ENCODE measurements at regions not wholly inside any gene's neighbourhood (a gene's known extent, or its start where the extent isn't known, plus 50 kb on each side); places are given as distances from the start of the nearest gene placed in this dataset.

DNA sequence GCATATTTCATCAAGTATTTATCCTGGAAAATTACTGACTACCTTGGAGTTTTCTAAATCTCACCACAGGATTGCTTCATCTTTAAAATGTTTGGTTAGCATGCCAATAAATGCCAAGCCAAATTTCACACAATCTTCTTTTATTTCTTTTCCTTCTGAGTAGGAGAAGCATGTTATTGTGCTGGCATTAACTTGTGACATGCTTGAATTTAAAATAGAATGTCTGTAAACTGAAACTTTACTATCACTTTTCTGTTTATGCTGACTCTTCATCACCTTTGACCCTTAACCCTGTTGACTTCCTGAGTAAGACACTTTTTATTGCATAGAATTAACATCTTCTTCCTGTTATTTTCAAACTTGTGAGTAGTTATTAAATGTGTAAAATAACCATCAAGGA is 56.2 kb upstream of the LRRTM4 start:
- H3K9ac ChIP-seq (ENCODE audit: low read depth, low read length, poor library complexity, severe bottlenecking): no peak overlapping the region
- no peak overlapping the region for H3K4me2 ChIP-seq (ENCODE audit: low read depth, low read length, poor library complexity, severe bottlenecking)
- no peaks in the 10 kb centered on the region for H3K27me3 ChIP-seq (ENCODE audit: insufficient read depth, low read length, poor library complexity, severe bottlenecking)
- no peaks in the 10 kb centered on the region for H3K4me1 ChIP-seq (ENCODE audit: insufficient read depth, low read length, poor library complexity, severe bottlenecking)
- H3K79me2 ChIP-seq (ENCODE audit: insufficient read depth, low read length): no peaks in the 10 kb centered on the region
- no peaks in the 10 kb centered on the region for H3K36me3 ChIP-seq (ENCODE audit: insufficient read depth, low read length)
- TF ChIP-seq EZH2phosphoT487 (IDR thresholded peaks at IDR 0.05; ENCODE audit: borderline replicate concordance): no peak
- TF ChIP-seq, protein P1, sequence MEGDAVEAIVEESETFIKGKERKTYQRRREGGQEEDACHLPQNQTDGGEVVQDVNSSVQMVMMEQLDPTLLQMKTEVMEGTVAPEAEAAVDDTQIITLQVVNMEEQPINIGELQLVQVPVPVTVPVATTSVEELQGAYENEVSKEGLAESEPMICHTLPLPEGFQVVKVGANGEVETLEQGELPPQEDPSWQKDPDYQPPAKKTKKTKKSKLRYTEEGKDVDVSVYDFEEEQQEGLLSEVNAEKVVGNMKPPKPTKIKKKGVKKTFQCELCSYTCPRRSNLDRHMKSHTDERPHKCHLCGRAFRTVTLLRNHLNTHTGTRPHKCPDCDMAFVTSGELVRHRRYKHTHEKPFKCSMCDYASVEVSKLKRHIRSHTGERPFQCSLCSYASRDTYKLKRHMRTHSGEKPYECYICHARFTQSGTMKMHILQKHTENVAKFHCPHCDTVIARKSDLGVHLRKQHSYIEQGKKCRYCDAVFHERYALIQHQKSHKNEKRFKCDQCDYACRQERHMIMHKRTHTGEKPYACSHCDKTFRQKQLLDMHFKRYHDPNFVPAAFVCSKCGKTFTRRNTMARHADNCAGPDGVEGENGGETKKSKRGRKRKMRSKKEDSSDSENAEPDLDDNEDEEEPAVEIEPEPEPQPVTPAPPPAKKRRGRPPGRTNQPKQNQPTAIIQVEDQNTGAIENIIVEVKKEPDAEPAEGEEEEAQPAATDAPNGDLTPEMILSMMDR (conservative IDR thresholded peaks at IDR 0.05; ENCODE audit: low read length): no peak
- H3K9me2 ChIP-seq (replicated peaks; ENCODE audit: low read depth, low read length): no peaks in the 10 kb centered on the region
- H2AFZ ChIP-seq (ENCODE audit: low read length): no peak overlapping the region
- no peak overlapping the region for H3K4me3 ChIP-seq (ENCODE audit: low read length, poor library complexity, severe bottlenecking)
- no peaks in the 10 kb centered on the region for H3K9me3 ChIP-seq (ENCODE audit: insufficient read depth, low read depth, low read length)
- H3F3A ChIP-seq (ENCODE audit: low read depth): no peaks in the 10 kb centered on the region
- no peaks in the 10 kb centered on the region for H4K20me1 ChIP-seq (ENCODE audit: insufficient read depth, low read length, poor library complexity, severe bottlenecking)

DNA sequence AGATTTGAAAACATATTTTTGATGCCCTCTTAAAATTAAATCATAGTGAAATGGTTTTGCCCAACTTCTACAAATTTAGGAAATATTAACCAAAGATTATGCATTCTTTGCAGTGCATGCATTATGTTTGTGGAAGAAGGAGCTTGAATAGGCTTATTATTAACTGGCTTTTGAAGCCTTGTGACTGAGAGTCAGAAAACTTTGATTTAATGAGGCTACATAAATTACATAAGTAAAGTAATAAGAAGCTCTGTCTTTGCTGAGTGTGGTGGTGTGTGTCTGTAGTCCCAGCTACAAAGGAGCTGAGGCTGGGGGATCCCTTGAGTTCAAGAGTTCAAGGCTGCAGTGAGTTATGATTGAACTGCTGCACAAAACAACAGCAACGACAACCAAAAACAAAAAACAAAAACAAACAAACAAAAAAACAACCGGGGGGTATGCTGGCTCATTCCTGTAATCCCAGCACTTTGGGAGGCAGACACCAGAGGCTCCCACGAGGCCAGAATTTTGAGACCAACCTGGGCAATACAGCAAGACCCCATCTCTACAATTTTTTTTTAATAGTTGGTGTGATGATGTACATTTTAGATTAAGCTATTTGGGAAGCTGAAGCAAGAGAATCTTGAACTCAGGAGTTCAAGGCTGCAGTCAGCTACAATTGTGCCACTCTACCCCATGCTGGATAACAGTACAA is 57.0 kb upstream of the LRRTM4 start:
- Histone ChIP-seq H3K4me3 (ENCODE audit: low read length, poor library complexity, severe bottlenecking) (no peak overlapping the region), H3K9ac (ENCODE audit: low read depth, low read length, poor library complexity, severe bottlenecking) (no peak overlapping the region), H3K4me1 (ENCODE audit: insufficient read depth, low read length, poor library complexity, severe bottlenecking) (no peaks in the 10 kb centered on the region)

DNA sequence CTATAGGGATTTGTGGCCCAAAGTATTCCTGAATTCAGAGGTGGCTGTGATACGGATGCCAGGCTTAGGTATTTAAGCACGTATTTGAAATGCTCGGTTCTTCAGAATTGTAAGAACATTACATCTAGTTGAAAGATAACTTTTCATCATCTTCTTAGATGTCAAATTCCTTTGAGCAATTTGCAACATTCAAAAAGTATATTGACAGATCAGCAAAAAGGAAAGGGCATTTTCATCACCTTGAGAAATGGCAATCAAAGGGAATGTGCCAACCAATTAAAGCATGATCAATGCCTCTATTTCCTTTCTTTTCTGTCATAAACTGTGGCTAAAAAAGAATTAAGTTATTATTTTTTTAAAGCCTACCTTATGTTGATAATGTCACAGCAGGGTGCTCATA is 66.3 kb upstream of the LRRTM4 start:
- Histone ChIP-seq H3K9me2 (replicated peaks; ENCODE audit: low read depth, low read length) (no peaks in the 10 kb centered on the region), H3K27me3 (ENCODE audit: insufficient read depth, low read length, poor library complexity, severe bottlenecking) (no peaks in the 10 kb centered on the region), H3K9me3 (ENCODE audit: insufficient read depth, low read depth, low read length) (no peaks in the 10 kb centered on the region), H3K9ac (ENCODE audit: low read depth, low read length, poor library complexity, severe bottlenecking) (no peak overlapping the region), H3K4me3 (ENCODE audit: low read length, poor library complexity, severe bottlenecking) (no peak overlapping the region), H3K4me2 (ENCODE audit: low read depth, low read length, poor library complexity, severe bottlenecking) (no peak overlapping the region), H4K20me1 (ENCODE audit: insufficient read depth, low read length, poor library complexity, severe bottlenecking) (no peaks in the 10 kb centered on the region), H2AFZ (ENCODE audit: low read length) (no peak overlapping the region), H3F3A (ENCODE audit: low read depth) (no peaks in the 10 kb centered on the region), H3K4me1 (ENCODE audit: insufficient read depth, low read length, poor library complexity, severe bottlenecking) (no peaks in the 10 kb centered on the region), H3K36me3 (ENCODE audit: insufficient read depth, low read length) (no peaks in the 10 kb centered on the region), H3K79me2 (ENCODE audit: insufficient read depth, low read length) (no peaks in the 10 kb centered on the region)
- TF ChIP-seq, protein P1 (conservative IDR thresholded peaks at IDR 0.05; ENCODE audit: low read length): no peak
- no peak for TF ChIP-seq EZH2phosphoT487 (IDR thresholded peaks at IDR 0.05; ENCODE audit: borderline replicate concordance)

More for the DNA sequence above, 57.0 kb upstream of the LRRTM4 start:
- Histone ChIP-seq H3K27me3 (ENCODE audit: insufficient read depth, low read length, poor library complexity, severe bottlenecking) (no peaks in the 10 kb centered on the region), H3K9me3 (ENCODE audit: insufficient read depth, low read depth, low read length) (no peaks in the 10 kb centered on the region), H3K79me2 (ENCODE audit: insufficient read depth, low read length) (no peaks in the 10 kb centered on the region), H4K20me1 (ENCODE audit: insufficient read depth, low read length, poor library complexity, severe bottlenecking) (no peaks in the 10 kb centered on the region), H3F3A (ENCODE audit: low read depth) (no peaks in the 10 kb centered on the region), H3K9me2 (replicated peaks; ENCODE audit: low read depth, low read length) (no peaks in the 10 kb centered on the region), H3K36me3 (ENCODE audit: insufficient read depth, low read length) (no peaks in the 10 kb centered on the region), H3K4me2 (ENCODE audit: low read depth, low read length, poor library complexity, severe bottlenecking) (no peak overlapping the region), H2AFZ (ENCODE audit: low read length) (no peak overlapping the region)
- no peak for TF ChIP-seq EZH2phosphoT487 (IDR thresholded peaks at IDR 0.05; ENCODE audit: borderline replicate concordance)
- TF ChIP-seq, protein P1 (conservative IDR thresholded peaks at IDR 0.05; ENCODE audit: low read length): no peak

Data from Loucy (cell line).